HepG2 (cell line): ENCODE measurements at regions not wholly inside any gene's neighbourhood (a gene's known extent, or its start where the extent isn't known, plus 50 kb on each side); places are given as distances from the start of the nearest gene placed in this dataset.

Experiments used
- AFF4 ChIP-seq: sonication (generic); formaldehyde crosslinking; IDR thresholded peaks from 2 replicates; pipeline ENCODE4 v1.4.0; 2020; ENCODE audit warnings: missing genetic modification reagents
- ATF7 ChIP-seq, 2 experiments: fragments of 450-650 bp in 1 of 2; sonication (generic) in 1 of 2; formaldehyde crosslinking in 1 of 2; IDR thresholded peaks; 2 replicates each; pipeline versions ENCODE4 v1.4.0 to v1.6.1; 2016 to 2020; ENCODE audit warnings: antibody characterized with exemption in 1 of 2, mild to moderate bottlenecking in 1 of 2, missing genetic modification reagents in 1 of 2
- NFYC ChIP-seq: IDR thresholded peaks from 2 replicates; pipeline ENCODE4 v1.6.1; 2016; ENCODE audit warnings: missing genetic modification reagents, missing compliant biosample characterization
- SATB2 ChIP-seq: sonication (generic); formaldehyde crosslinking; IDR thresholded peaks from 2 replicates; pipeline ENCODE4 v1.5.0; 2020; ENCODE audit warnings: missing genetic modification reagents
- ZNF558 ChIP-seq: sonication (generic); formaldehyde crosslinking; IDR thresholded peaks from 2 replicates; pipeline ENCODE4 v1.9.0; 2022; ENCODE audit warnings: mild to moderate bottlenecking, missing genetic modification reagents, borderline replicate concordance
- ZNF567 ChIP-seq: sonication (generic); formaldehyde crosslinking; IDR thresholded peaks from 2 replicates; pipeline ENCODE4 v1.8.1; 2023; ENCODE audit warnings: mild to moderate bottlenecking, missing genetic modification reagents, borderline replicate concordance

GRCh38 chr3:178895178-178895789 lies 176.3 kb downstream of the ZMAT3 start (continued):
- TF ChIP-seq AFF4 (CRISPR knock-in tag) (no peak), ZNF567 (CRISPR knock-in tag) (no peak), NFYC (CRISPR knock-in tag) (no peak), ATF7 (IDR thresholded peaks at IDR 0.05) (no peak), ATF7 (CRISPR knock-in tag; IDR thresholded peaks at IDR 0.05) (no peak), SATB2 (CRISPR knock-in tag) (no peak), ZNF558 (CRISPR knock-in tag) (no peak)
